ENCODE measurements at regions not wholly inside any gene's neighbourhood (a gene's known extent, or its start where the extent isn't known, plus 50 kb on each side); places are given as distances from the start of the nearest gene placed in this dataset.

DNA sequence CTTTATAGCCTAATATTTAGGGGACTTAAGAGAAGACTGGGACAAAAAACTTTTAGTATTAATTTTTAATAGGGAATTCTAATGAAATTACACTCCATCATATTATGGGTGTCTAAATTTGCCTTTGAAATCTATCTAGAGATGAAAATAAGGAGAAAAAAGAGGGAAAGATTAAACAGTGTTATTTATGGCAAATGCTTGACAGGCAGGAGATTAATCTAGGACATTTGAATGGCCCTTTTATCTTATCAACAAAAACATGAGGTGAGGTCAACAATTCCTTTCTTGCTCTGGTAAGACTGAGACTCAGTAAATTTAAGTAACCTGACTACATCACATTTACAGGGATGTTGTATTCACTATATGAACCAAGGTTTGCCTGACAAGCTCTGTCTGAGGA lies 852.8 kb upstream of the CTNND2 start:
- DNase-seq (ENCODE audit: low spot score), result no peak
- TF ChIP-seq EZH2 (IDR thresholded peaks at IDR 0.05), result no peak
- Histone ChIP-seq H3K27ac (no peak overlapping the region), H3K4me2 (no peak overlapping the region), H3K9ac (no peak overlapping the region), H3K9me3 (ENCODE audit: low read depth) (no peaks in the 10 kb centered on the region), H3F3A (ENCODE audit: low read depth) (no peaks in the 10 kb centered on the region), H3K4me1 (no peaks in the 10 kb centered on the region), H3K79me2 (ENCODE audit: low read depth) (no peaks in the 10 kb centered on the region), H3K4me3 (no peak overlapping the region), H4K20me1 (ENCODE audit: low read depth) (no peaks in the 10 kb centered on the region), H3K36me3 (no peaks in the 10 kb centered on the region), H2AFZ (replicated peaks) (no peak overlapping the region), H3K27me3 (no peaks in the 10 kb centered on the region)
- H3K4me1 Mint-ChIP-seq, result no peaks in the 10 kb centered on the region
- H3K4me3 Mint-ChIP-seq, result no peak overlapping the region
- no peaks in the 10 kb centered on the region for H3K9me3 Mint-ChIP-seq
- H3K36me3 Mint-ChIP-seq, result no peaks in the 10 kb centered on the region
- H3K27ac Mint-ChIP-seq, result no peak overlapping the region
- no peaks in the 10 kb centered on the region for H3K27me3 Mint-ChIP-seq (ENCODE audit: insufficient read depth, low read depth)

DNA sequence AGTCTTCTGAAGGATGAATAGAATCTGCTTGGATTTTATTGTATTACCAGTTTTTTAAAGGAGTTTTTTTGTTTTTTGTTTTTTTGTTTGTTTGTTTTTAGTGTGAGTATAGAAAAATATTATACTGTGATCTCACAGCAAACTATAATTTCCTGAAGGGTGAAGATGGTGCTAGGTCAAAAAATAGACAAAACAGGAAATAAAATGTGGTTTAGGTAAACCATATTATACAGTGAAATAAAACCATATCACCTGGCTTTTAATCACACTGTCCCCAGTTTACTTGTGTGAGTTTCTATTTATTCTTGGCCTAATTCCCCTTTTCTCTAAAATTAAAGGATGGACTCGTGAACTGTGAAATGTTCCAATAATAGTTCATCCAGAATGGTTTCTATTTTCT lies 841.3 kb upstream of the CTNND2 start:
- H3K4me1 ChIP-seq, result no peaks in the 10 kb centered on the region
- no peaks in the 10 kb centered on the region for H3K36me3 Mint-ChIP-seq
- no peak overlapping the region for H3K4me3 Mint-ChIP-seq

DNA sequence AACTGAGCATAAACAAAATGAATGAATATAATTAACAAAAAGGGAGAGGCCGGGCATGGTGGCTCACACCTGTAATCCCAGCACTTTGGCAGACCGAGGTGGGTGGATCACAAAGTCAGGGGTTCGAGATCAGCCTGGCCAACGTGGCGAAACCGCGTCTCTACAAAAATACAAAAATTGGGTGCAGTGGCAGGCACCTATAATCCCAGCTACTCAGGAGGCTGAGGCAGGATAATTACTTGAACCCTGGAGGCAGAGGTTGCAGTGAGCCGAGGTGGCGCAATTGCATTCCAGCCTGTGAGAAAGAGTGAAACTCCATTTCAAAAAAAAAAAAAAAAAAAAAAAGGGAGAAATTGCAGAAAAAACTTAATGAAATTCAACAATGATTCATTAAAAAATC lies 839.3 kb upstream of the CTNND2 start:
- H3K4me1 Mint-ChIP-seq, result no peaks in the 10 kb centered on the region

More for the DNA sequence above, 841.3 kb upstream of the CTNND2 start:
- Histone ChIP-seq H3F3A (ENCODE audit: low read depth) (no peaks in the 10 kb centered on the region), H3K9me3 (ENCODE audit: low read depth) (no peaks in the 10 kb centered on the region), H3K4me3 (no peak overlapping the region), H4K20me1 (ENCODE audit: low read depth) (no peaks in the 10 kb centered on the region), H3K27ac (no peak overlapping the region), H3K27me3 (no peaks in the 10 kb centered on the region), H3K79me2 (ENCODE audit: low read depth) (no peaks in the 10 kb centered on the region), H3K4me2 (no peak overlapping the region), H2AFZ (replicated peaks) (no peak overlapping the region), H3K9ac (no peak overlapping the region), H3K36me3 (no peaks in the 10 kb centered on the region)
- Mint-ChIP-seq H3K4me1 (no peaks in the 10 kb centered on the region), H3K27ac (no peak overlapping the region), H3K27me3 (ENCODE audit: insufficient read depth, low read depth) (no peaks in the 10 kb centered on the region), H3K9me3 (no peaks in the 10 kb centered on the region)
- TF ChIP-seq EZH2 (IDR thresholded peaks at IDR 0.05), result no peak
- TF ChIP-seq EZH2phosphoT487 (IDR thresholded peaks at IDR 0.05), result no peak
- TF ChIP-seq, protein P1, sequence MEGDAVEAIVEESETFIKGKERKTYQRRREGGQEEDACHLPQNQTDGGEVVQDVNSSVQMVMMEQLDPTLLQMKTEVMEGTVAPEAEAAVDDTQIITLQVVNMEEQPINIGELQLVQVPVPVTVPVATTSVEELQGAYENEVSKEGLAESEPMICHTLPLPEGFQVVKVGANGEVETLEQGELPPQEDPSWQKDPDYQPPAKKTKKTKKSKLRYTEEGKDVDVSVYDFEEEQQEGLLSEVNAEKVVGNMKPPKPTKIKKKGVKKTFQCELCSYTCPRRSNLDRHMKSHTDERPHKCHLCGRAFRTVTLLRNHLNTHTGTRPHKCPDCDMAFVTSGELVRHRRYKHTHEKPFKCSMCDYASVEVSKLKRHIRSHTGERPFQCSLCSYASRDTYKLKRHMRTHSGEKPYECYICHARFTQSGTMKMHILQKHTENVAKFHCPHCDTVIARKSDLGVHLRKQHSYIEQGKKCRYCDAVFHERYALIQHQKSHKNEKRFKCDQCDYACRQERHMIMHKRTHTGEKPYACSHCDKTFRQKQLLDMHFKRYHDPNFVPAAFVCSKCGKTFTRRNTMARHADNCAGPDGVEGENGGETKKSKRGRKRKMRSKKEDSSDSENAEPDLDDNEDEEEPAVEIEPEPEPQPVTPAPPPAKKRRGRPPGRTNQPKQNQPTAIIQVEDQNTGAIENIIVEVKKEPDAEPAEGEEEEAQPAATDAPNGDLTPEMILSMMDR (IDR thresholded peaks at IDR 0.05), result no peak
- no peak for DNase-seq (ENCODE audit: low spot score)

DNA sequence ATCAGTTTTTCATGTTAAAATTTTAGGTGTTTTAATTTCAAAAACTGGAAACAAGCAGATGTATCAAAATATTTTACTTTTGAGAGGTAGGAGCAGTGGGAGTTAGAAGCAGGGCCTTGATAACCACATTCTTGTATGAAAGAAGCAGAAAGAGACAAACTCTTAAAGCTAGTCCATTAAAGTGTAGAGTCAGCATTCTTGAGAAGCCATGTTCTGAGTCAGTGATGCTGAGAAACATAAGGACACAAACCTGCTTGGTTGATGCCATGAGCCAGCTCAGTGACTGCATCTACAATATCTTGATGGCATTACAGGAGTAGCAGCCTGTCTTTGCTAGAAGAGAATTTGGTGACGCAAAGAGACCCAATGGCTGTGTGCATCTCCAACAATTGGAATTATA lies 826.1 kb upstream of the CTNND2 start:
- H3K9ac ChIP-seq, result no peak overlapping the region
- no peak overlapping the region for H3K27ac ChIP-seq
- no peak overlapping the region for H2AFZ ChIP-seq (replicated peaks)
- TF ChIP-seq EZH2phosphoT487 (IDR thresholded peaks at IDR 0.05), result no peak
- no peak for TF ChIP-seq EZH2 (IDR thresholded peaks at IDR 0.05)
- TF ChIP-seq, protein P1 (IDR thresholded peaks at IDR 0.05), result no peak
- H3K79me2 ChIP-seq (ENCODE audit: low read depth), result no peaks in the 10 kb centered on the region
- Mint-ChIP-seq H3K4me3 (no peak overlapping the region), H3K9me3 (peaks cover 11% of the 10 kb centered on the region), H3K36me3 (no peaks in the 10 kb centered on the region), H3K4me1 (no peaks in the 10 kb centered on the region), H3K27ac (no peak overlapping the region), H3K27me3 (ENCODE audit: insufficient read depth, low read depth) (peaks cover 2% of the 10 kb centered on the region)
- H3K4me1 ChIP-seq, result no peaks in the 10 kb centered on the region
- no peak overlapping the region for H3K4me2 ChIP-seq
- H3K4me3 ChIP-seq, result no peak overlapping the region
- no peaks in the 10 kb centered on the region for H3K9me3 ChIP-seq (ENCODE audit: low read depth)
- H4K20me1 ChIP-seq (ENCODE audit: low read depth), result no peaks in the 10 kb centered on the region
- no peaks in the 10 kb centered on the region for H3F3A ChIP-seq (ENCODE audit: low read depth)
- no peaks in the 10 kb centered on the region for H3K36me3 ChIP-seq
- H3K27me3 ChIP-seq, result no peaks in the 10 kb centered on the region
- DNase-seq (ENCODE audit: low spot score), result no peak

More for the DNA sequence above, 839.3 kb upstream of the CTNND2 start:
- no peak overlapping the region for H2AFZ ChIP-seq (replicated peaks)
- no peak overlapping the region for H3K4me3 ChIP-seq
- H3K4me2 ChIP-seq, result no peak overlapping the region
- H3K4me3 Mint-ChIP-seq, result no peak overlapping the region
- H4K20me1 ChIP-seq (ENCODE audit: low read depth), result no peaks in the 10 kb centered on the region
- H3K9ac ChIP-seq, result no peak overlapping the region
- no peaks in the 10 kb centered on the region for H3K27me3 ChIP-seq
- no peaks in the 10 kb centered on the region for H3K79me2 ChIP-seq (ENCODE audit: low read depth)
- no peaks in the 10 kb centered on the region for H3K36me3 ChIP-seq
- no peak for DNase-seq (ENCODE audit: low spot score)
- H3K4me1 ChIP-seq, result no peaks in the 10 kb centered on the region
- H3K9me3 Mint-ChIP-seq, result no peaks in the 10 kb centered on the region
- no peaks in the 10 kb centered on the region for H3K9me3 ChIP-seq (ENCODE audit: low read depth)
- H3F3A ChIP-seq (ENCODE audit: low read depth), result no peaks in the 10 kb centered on the region
- no peak overlapping the region for H3K27ac Mint-ChIP-seq
- no peaks in the 10 kb centered on the region for H3K27me3 Mint-ChIP-seq (ENCODE audit: insufficient read depth, low read depth)
- TF ChIP-seq EZH2 (IDR thresholded peaks at IDR 0.05) (no peak), EZH2phosphoT487 (IDR thresholded peaks at IDR 0.05) (no peak)
- TF ChIP-seq, protein P1 (IDR thresholded peaks at IDR 0.05), result no peak
- no peaks in the 10 kb centered on the region for H3K36me3 Mint-ChIP-seq
- H3K27ac ChIP-seq, result no peak overlapping the region
